ENCODE measurements at regions not wholly inside any gene's neighbourhood (a gene's known extent, or its start where the extent isn't known, plus 50 kb on each side); places are given as distances from the start of the nearest gene placed in this dataset.

DNA sequence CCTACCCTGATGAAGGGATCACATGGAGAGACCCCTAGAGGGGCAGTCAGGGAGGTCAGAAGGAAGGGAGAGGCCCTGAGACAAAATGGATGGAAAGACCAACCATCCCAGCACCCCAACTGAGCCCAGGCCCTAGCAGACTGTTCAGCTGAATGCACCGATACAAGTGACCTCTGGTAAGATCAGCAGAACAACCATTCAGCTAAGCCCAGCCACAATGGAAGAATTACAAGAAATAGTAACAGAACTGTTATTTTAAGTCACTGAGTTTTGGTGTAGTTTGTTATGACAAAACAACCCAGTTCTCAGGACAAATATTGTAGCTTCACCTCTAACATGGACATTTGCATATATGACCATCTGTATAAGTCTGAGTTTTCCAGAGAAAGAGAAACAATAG, 210.4 kb upstream of the SVIL start:
- TF ChIP-seq POLR2A (IDR thresholded peaks at IDR 0.05; ENCODE audit: low read depth, low read length) (no peak), GATA2 (IDR thresholded peaks at IDR 0.05; ENCODE audit: insufficient read depth, insufficient read length, low read depth, low read length) (no peak), JUN (IDR thresholded peaks at IDR 0.05; ENCODE audit: borderline replicate concordance, insufficient read depth, insufficient read length, low read depth) (no peak), EZH2 (IDR thresholded peaks at IDR 0.05; ENCODE audit: borderline replicate concordance, low read depth, low read length, severe bottlenecking) (no peak), MYC (IDR thresholded peaks at IDR 0.05; ENCODE audit: low read depth, low read length) (no peak), POLR2AphosphoS5 (IDR thresholded peaks at IDR 0.05; ENCODE audit: insufficient read depth, low read depth, low read length) (no peak), FOS (IDR thresholded peaks at IDR 0.05; ENCODE audit: borderline replicate concordance, insufficient read depth, low read length) (no peak)
- TF ChIP-seq, protein P1, sequence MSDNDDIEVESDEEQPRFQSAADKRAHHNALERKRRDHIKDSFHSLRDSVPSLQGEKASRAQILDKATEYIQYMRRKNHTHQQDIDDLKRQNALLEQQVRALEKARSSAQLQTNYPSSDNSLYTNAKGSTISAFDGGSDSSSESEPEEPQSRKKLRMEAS (IDR thresholded peaks at IDR 0.05; ENCODE audit: insufficient read depth, insufficient read length), result no peak
- TF ChIP-seq, protein P2, sequence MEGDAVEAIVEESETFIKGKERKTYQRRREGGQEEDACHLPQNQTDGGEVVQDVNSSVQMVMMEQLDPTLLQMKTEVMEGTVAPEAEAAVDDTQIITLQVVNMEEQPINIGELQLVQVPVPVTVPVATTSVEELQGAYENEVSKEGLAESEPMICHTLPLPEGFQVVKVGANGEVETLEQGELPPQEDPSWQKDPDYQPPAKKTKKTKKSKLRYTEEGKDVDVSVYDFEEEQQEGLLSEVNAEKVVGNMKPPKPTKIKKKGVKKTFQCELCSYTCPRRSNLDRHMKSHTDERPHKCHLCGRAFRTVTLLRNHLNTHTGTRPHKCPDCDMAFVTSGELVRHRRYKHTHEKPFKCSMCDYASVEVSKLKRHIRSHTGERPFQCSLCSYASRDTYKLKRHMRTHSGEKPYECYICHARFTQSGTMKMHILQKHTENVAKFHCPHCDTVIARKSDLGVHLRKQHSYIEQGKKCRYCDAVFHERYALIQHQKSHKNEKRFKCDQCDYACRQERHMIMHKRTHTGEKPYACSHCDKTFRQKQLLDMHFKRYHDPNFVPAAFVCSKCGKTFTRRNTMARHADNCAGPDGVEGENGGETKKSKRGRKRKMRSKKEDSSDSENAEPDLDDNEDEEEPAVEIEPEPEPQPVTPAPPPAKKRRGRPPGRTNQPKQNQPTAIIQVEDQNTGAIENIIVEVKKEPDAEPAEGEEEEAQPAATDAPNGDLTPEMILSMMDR (IDR thresholded peaks at IDR 0.05; ENCODE audit: extremely low read depth in 1 of 2, insufficient read depth in 1 of 2, low read depth in 1 of 2, low read length in 2 of 2), result no peak
- Histone ChIP-seq H3K4me2 (ENCODE audit: insufficient read depth, low read length) (no peak overlapping the region), H3K79me2 (ENCODE audit: control insufficient read depth, insufficient read depth, low read length) (no peaks in the 10 kb centered on the region), H3K9me3 (replicated peaks; ENCODE audit: control insufficient read depth, insufficient read depth, low read length) (no peaks in the 10 kb centered on the region), H4K20me1 (replicated peaks; ENCODE audit: control insufficient read depth, extremely low read depth, insufficient read depth, low read length) (no peaks in the 10 kb centered on the region), H3K9me1 (replicated peaks; ENCODE audit: control insufficient read depth, extremely low read depth, insufficient read depth, low read length) (no peaks in the 10 kb centered on the region), H3K36me3 (ENCODE audit: control insufficient read depth in 2 of 2, extremely low read depth in 1 of 2, insufficient read depth in 2 of 2, low read length in 2 of 2) (no peaks in the 10 kb centered on the region), H3K9ac (replicated peaks; ENCODE audit: extremely low read depth, insufficient read depth, low read length) (no peak overlapping the region), H2AFZ (ENCODE audit: low read depth, low read length) (no peak overlapping the region), H3K4me1 (ENCODE audit: control insufficient read depth, extremely low read depth, insufficient read depth, low read length) (peaks cover 14% of the 10 kb centered on the region), H3K27ac (ENCODE audit: insufficient read depth, low read depth, low read length) (no peak overlapping the region), H3K4me3 (replicated peaks in 1 of 3; ENCODE audit: insufficient read depth in 1 of 3, low read depth in 1 of 3, low read length in 3 of 3) (no peak overlapping the region), H3K27me3 (ENCODE audit: control insufficient read depth in 2 of 2, insufficient read depth in 2 of 2, low read length in 2 of 2) (no peaks in the 10 kb centered on the region)
- ChIA-PET CTCF (interaction anchor here (1.0 kb wide), 1 partner anchor 12 kb away, joined by 3 read pairs; no protein-coding TSS in a partner anchor), POLR2A (no interaction called here)
- dilution Hi-C loops (cut with MboI; ENCODE audit: extremely low pct_ligation_motif_present, low sequenced_read_pairs), result no loop called here
- no peak for FAIRE-seq
- BruUV-seq (replicated peaks), result no TSS peak
- DNase-seq (ENCODE audit: low read depth, low spot score), result no peak
- intact Hi-C loops (cut with micrococcal nuclease), result no loop called here

All from endothelial cell of umbilical vein (primary cell).